Activated CD4-positive, alpha-beta T cell treated with anti-CD3 and anti-CD28 coated beads, Interleukin-10, Interleukin-2, amounts not matched to agents 100 ng/mL and 50 ng/mL, durations not matched to agents 16 hours and 8 hours (primary cell): ENCODE measurements at regions not wholly inside any gene's neighbourhood (a gene's known extent, or its start where the extent isn't known, plus 50 kb on each side); places are given as distances from the start of the nearest gene placed in this dataset.

Source experiments
- DNase-seq: peaks from one replicate; pipeline ENCODE4 v3.0.0-alpha.2; 2020

- DNase-seq: no peak
Observed at GRCh38 chr7:130970696-130971095, 236.7 kb upstream of the KLF14 start.

GRCh38 chr7:130971297-130971696 is 237.3 kb upstream of the KLF14 start:
- DNase-seq: peak; percentile 92

- DNase-seq: no peak
Observed at GRCh38 chr7:130972201-130972600, 238.2 kb upstream of the KLF14 start.

- peak; percentile 56 for DNase-seq
Observed at GRCh38 chr7:130973637-130974036, 239.6 kb upstream of the KLF14 start.

GRCh38 chr7:130974169-130974568 is 240.2 kb upstream of the KLF14 start:
- no peak for DNase-seq

- DNase-seq: no peak
Observed at GRCh38 chr7:130974794-130975193, 240.8 kb upstream of the KLF14 start.

- no peak for DNase-seq
Observed at GRCh38 chr7:130975731-130976130, 241.7 kb upstream of the KLF14 start.

- DNase-seq: peak; percentile 76
Observed at GRCh38 chr7:130982160-130982638, 248.2 kb upstream of the KLF14 start.

- DNase-seq: no peak
Observed at GRCh38 chr7:130982651-130983050, 248.6 kb upstream of the KLF14 start.

- no peak for DNase-seq
Observed at GRCh38 chr7:130985361-130985760, 251.4 kb upstream of the KLF14 start.

- DNase-seq: no peak
Observed at GRCh38 chr7:130986261-130986690, 252.3 kb upstream of the KLF14 start.

- no peak for DNase-seq
Observed at GRCh38 chr7:130987092-130987491, 253.1 kb upstream of the KLF14 start.

- peak; percentile 55 for DNase-seq
Observed at GRCh38 chr7:130988443-130988842, 254.4 kb upstream of the KLF14 start.

GRCh38 chr7:130989101-130989795 is 255.2 kb upstream of the KLF14 start:
- no peak for DNase-seq

GRCh38 chr7:130990178-130990832 is 256.3 kb upstream of the KLF14 start:
- DNase-seq: peak; percentile 47

GRCh38 chr7:130993671-130994365 is 259.8 kb upstream of the KLF14 start:
- DNase-seq: no peak

- DNase-seq: no peak
Observed at GRCh38 chr7:130994378-130995115, 260.5 kb upstream of the KLF14 start.

GRCh38 chr7:130995252-130996081 is 261.5 kb upstream of the KLF14 start:
- DNase-seq: no peak

- no peak for DNase-seq
Observed at GRCh38 chr7:130996205-130996832, 262.3 kb upstream of the KLF14 start.

GRCh38 chr7:130996833-130997231 is 262.8 kb upstream of the KLF14 start:
- DNase-seq: peak; percentile 67

- no peak for DNase-seq
Observed at GRCh38 chr7:130998993-130999602, 265.1 kb upstream of the KLF14 start.
